HG03060 (cell line): ENCODE measurements at regions not wholly inside any gene's neighbourhood (a gene's known extent, or its start where the extent isn't known, plus 50 kb on each side); places are given as distances from the start of the nearest gene placed in this dataset.

Experiments
- ATAC-seq: cut with Tn5 transposase; IDR thresholded peaks from one replicate; pipeline ENCODE4 v1.9.1; 2021; ENCODE audit warnings: low read depth, moderate number of reproducible peaks; ENCODE audit not compliant: unreplicated experiment

DNA sequence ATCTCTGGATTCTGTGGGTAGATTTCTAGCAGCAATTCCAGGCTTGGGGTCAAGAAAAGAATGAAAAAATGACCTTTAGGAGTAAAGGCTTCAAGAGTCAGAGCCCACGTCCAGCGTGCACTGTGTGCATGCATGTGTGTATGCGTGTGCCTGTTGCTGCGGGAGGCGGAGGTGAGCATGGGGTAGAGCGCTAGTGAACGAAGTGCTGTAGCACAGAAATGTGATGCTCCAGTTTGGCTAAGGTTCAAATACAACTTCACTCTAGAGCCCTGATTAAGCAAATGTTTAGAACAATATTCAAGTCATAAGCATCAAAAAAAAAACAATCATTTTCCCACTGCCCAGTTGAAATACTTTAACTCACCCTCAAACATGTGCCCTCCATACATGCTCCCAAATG, 403.9 kb downstream of the ZNF608 start:
- no peak for ATAC-seq

DNA sequence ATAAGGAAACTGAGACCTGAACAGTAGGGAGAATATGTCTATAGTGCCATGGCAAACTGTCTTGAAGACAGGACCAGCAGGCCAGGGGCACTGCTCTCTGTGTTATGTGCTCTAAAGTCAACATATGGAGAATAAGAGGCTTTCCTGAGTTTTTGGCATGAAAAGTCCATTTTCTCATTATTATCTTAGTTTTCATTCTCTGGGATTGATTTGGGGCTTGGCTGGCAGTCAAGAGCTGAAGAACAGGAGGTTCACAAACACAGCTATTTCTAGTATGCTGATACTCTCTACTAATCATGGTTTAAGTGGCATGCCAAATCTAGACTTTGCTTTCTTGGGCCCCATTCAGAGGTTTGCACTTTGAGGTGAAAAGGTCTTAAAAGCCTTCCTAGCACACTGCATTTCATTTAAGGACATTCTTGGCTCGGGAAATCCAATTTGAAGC, 404.4 kb downstream of the ZNF608 start:
- ATAC-seq, result no peak

- no peak for ATAC-seq
These were observed 405.2 kb downstream of the ZNF608 start for GRCh38 chr5:124341066-124341858.

- ATAC-seq, result no peak
These were observed 408.4 kb downstream of the ZNF608 start for GRCh38 chr5:124337996-124338395.

DNA sequence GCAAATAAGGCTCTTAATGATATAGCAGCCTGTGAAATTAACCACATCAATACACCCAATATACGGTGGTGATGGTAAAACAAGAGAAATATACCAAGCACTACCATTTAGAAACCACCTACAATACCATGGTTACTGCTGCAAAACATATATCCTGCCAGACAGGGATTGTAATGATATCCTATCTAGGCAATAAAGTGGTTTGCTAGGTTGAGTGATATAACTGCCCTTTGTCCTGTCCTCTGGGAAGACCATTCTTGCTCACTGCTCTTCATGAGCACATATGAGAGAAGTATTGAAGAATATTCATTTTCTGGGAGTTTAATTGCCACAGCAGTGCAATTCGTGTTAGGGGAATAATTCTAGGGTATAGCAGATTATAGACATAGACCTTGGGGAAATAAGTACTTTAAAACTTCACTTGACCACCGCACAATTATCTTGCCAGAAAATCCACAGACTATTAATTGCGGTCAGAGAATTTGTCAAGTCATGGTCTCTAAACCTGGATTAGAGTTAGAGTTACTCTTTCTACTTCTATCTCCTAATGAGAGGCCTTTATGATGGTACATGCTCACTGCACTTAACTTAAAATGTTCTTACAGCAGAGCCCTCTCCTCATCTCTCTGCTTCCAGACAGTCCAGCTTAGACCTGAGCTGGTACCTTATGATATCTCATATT, 413.0 kb downstream of the ZNF608 start:
- ATAC-seq, result no peak

- no peak for ATAC-seq
These were observed 414.2 kb downstream of the ZNF608 start for GRCh38 chr5:124332273-124332672.

GRCh38 chr5:124330595-124331220, 415.7 kb downstream of the ZNF608 start:
- ATAC-seq, result no peak

- no peak for ATAC-seq
These were observed 418.2 kb downstream of the ZNF608 start for GRCh38 chr5:124328201-124328600.

DNA sequence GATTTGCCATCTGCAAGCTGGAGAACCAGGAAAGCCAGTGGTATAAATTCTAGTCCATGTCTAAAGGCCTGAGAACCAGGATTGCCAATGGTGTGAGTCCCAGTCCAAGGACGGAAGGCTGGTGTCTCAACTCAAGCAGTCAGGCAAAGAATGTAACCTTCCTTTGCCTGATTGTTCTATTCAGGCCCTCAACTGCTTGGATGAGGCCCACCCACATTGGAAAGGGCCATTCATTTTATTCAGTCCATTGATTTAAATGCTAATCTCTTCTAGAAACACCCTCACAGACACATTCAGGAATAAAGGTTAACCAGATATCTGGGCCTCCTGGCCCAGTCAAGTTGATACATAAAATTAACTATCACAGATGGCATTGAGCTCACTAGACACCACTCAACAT, 427.8 kb downstream of the ZNF608 start:
- ATAC-seq, result no peak

GRCh38 chr5:124317451-124317850, 429.0 kb downstream of the ZNF608 start:
- no peak for ATAC-seq

- no peak for ATAC-seq
These were observed 430.6 kb downstream of the ZNF608 start for GRCh38 chr5:124315741-124316415.

DNA sequence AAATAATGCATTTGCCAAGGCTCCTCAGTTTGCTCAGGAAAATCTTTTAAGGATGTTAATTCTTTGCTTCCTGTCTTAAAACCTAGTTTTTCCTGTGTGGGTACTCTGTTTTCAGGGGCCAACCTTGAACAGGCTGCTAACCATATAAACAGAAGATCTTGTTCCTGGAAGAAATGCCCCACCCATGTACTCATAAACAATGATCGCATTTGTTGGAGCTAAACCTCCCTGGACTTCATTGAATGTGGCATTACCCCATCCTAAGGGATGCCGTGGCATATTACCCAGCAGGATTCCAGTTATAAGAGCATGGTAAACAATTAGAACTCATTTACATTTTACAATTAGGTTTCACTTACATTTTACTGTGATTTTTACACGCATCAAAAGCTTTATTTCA, 436.0 kb downstream of the ZNF608 start:
- no peak for ATAC-seq

- ATAC-seq, result no peak
These were observed 437.0 kb downstream of the ZNF608 start for GRCh38 chr5:124309241-124309980.

DNA sequence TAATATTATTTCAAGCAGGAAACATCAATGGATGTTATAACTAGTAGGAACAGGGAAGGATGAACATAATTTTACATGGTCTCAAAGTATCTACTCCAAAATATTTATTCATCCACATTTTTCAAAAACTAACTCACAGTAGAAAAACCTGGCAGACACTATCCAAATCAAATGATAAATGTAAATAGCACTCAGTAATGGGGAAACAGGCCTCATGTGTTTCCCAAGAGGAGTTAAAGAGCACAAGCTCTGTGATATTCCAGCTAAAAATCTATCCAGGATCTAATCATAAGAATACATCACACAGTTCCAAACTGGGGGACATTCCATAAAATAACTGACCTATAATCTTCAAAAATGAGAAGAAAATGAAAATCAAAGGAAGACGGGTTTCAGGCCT, 443.1 kb downstream of the ZNF608 start:
- ATAC-seq, result no peak

DNA sequence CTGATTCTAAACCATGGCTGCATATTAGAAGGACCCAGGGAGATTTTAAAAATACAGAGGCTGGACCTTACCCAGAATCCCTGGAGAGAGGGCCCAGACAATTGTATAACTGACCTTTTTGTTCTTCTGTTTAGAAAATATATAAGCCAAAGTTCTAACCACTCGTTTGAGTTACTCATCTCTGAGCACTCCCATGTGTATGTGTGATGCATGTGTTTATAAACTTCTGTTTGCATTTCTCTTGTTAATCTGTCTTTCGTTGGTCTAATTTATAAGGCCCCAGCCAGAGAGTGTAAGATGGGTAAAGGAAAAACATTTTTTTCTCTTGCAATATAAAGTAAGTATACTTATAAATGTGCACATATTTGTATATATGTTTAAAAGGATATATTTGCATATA, 443.9 kb downstream of the ZNF608 start:
- no peak for ATAC-seq

DNA sequence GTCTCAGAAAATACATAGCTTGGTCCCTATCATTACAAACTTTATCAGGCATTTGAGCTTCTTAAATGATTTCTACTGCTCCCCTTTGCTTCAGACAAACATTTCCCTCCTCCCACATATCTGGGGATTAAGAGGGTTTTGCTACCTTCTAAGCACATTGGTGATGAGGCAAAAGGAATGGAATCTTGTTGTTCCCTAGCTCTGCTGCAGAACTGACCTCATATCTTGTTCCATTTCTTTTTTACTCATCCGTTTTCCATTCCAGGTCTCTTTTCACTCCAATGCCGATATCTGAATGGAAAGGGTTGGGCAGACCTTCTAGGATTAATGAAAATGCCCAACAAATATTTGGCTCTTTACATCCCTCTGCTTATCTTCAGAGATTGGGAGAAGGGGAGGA, 444.6 kb downstream of the ZNF608 start:
- no peak for ATAC-seq

- no peak for ATAC-seq
These were observed 445.4 kb downstream of the ZNF608 start for GRCh38 chr5:124300815-124301621.

DNA sequence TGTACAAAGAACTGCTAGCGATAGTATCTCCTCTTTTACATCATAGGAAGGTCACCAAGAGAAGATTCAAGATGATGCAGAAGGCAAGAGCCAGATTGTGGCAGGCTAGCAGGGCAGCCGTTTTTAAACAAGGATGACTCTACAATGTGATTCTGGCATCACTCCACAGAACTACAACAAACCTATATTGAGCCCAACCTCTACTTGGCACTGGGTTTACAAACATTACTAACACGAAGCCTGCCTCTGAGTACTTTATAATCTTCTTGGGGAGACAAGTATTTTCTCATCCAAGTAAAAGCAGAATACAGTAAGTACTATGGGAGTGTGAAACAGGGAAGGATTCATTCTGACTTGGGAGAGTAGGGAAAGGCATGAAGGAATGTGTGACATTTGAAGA, 448.6 kb downstream of the ZNF608 start:
- no peak for ATAC-seq

DNA sequence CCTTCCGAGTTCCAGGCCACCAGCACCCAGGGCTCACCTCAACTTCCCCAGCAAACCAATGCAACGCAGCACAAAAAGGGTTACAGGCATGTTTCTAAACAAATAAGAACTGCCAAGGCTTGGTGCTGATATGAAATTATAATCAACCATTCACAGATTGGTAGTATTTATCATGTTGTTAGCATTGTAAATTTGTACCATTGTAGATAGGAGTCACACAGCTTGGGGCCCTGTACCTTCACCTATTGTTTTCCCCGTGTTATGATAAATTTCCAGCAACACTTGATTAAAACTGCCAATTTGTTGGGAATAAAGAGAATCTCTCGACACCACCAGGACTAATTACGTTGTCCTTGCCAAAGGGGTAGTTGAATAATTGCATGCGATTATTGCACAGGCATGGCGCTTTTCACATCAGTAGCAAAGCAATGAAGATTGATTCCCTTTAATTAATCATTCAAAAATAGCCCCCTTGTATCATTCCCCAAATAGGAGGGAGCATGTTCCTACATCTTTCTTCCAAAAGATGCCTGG, 454.1 kb downstream of the ZNF608 start:
- no peak for ATAC-seq
